ENCODE measurements at regions not wholly inside any gene's neighbourhood (a gene's known extent, or its start where the extent isn't known, plus 50 kb on each side); places are given as distances from the start of the nearest gene placed in this dataset.

GRCh38 chr21:26683996-26684395 lies 110.9 kb upstream of the CYYR1 start:
- no peak overlapping the region for H3K27ac Mint-ChIP-seq
- ChIA-PET POLR2A (no interaction called here), CTCF (no interaction called here)
- no peaks in the 10 kb centered on the region for H3K4me1 Mint-ChIP-seq
- peaks cover 9% of the 10 kb centered on the region for H3K9me3 Mint-ChIP-seq
- peaks cover 20% of the 10 kb centered on the region for H3K27me3 Mint-ChIP-seq (ENCODE audit: low read depth)
- no peak overlapping the region for H3K4me3 Mint-ChIP-seq
- ATAC-seq (no peak), DNase-seq (ENCODE audit: low spot score) (no peak)
- H3K36me3 Mint-ChIP-seq, result no peaks in the 10 kb centered on the region
- TF ChIP-seq USF1 (CRISPR knock-in tag; IDR thresholded peaks at IDR 0.05), result no peak
- no peak for TF ChIP-seq JAZF1 (CRISPR knock-in tag; IDR thresholded peaks at IDR 0.05)
- no peak for TF ChIP-seq SP1 (CRISPR knock-in tag; conservative IDR thresholded peaks at IDR 0.05)
- TF ChIP-seq E2F4 (CRISPR knock-in tag; IDR thresholded peaks at IDR 0.05; ENCODE audit: borderline replicate concordance, low read depth), result no peak
- no peak for TF ChIP-seq ZNF121 (CRISPR knock-in tag; IDR thresholded peaks at IDR 0.05)
- no peak for TF ChIP-seq SMAD4 (CRISPR knock-in tag; IDR thresholded peaks at IDR 0.05)
- no peak for TF ChIP-seq ESRRA (CRISPR knock-in tag; IDR thresholded peaks at IDR 0.05; ENCODE audit: borderline replicate concordance)
- no peak for TF ChIP-seq AFF4 (CRISPR knock-in tag; IDR thresholded peaks at IDR 0.05; ENCODE audit: borderline replicate concordance)
- no peak for TF ChIP-seq ERG (CRISPR knock-in tag; IDR thresholded peaks at IDR 0.05)
- TF ChIP-seq NFATC4 (CRISPR knock-in tag; IDR thresholded peaks at IDR 0.05), result no peak
- no peak for TF ChIP-seq ZNF317 (CRISPR knock-in tag; IDR thresholded peaks at IDR 0.05; ENCODE audit: borderline replicate concordance, low read depth)
- no peak for TF ChIP-seq CDX4 (CRISPR knock-in tag; IDR thresholded peaks at IDR 0.05; ENCODE audit: borderline replicate concordance)
- no peak for TF ChIP-seq JUN (CRISPR knock-in tag; IDR thresholded peaks at IDR 0.05)
- no peak for TF ChIP-seq ATF1 (CRISPR knock-in tag; IDR thresholded peaks at IDR 0.05)
- TF ChIP-seq STAT6 (CRISPR knock-in tag; conservative IDR thresholded peaks at IDR 0.05; ENCODE audit: low read depth), result no peak

GRCh38 chr21:26679284-26679683 lies 106.2 kb upstream of the CYYR1 start:
- Mint-ChIP-seq H3K36me3 (no peaks in the 10 kb centered on the region), H3K4me1 (no peaks in the 10 kb centered on the region), H3K27me3 (ENCODE audit: low read depth) (peaks cover 12% of the 10 kb centered on the region), H3K27ac (no peak overlapping the region), H3K9me3 (no peaks in the 10 kb centered on the region), H3K4me3 (no peak overlapping the region)
- ATAC-seq (no peak), DNase-seq (ENCODE audit: low spot score) (no peak)
- CTCF ChIA-PET, result no interaction called here
- no peak for TF ChIP-seq ZMAT4 (CRISPR knock-in tag; IDR thresholded peaks at IDR 0.05)
- no peak for TF ChIP-seq FOXP1 (CRISPR knock-in tag; IDR thresholded peaks at IDR 0.05; ENCODE audit: borderline replicate concordance)
- TF ChIP-seq ESRRA (CRISPR knock-in tag; IDR thresholded peaks at IDR 0.05; ENCODE audit: borderline replicate concordance), result no peak
- no peak for TF ChIP-seq GRHL2 (CRISPR knock-in tag; IDR thresholded peaks at IDR 0.05; ENCODE audit: insufficient replicate concordance, severe bottlenecking)
- POLR2A ChIA-PET, result no interaction called here
